Glomerular visceral epithelial cell (primary cell): ENCODE measurements at regions not wholly inside any gene's neighbourhood (a gene's known extent, or its start where the extent isn't known, plus 50 kb on each side); places are given as distances from the start of the nearest gene placed in this dataset.
A peak's percentile ranks its signal among the peaks of the same experiment; 100 is the strongest.

Source experiments
- DNase-seq: peaks from one replicate; pipeline ENCODE4 v3.0.0-alpha.2; 2016; ENCODE audit errors: extremely low spot score

DNA sequence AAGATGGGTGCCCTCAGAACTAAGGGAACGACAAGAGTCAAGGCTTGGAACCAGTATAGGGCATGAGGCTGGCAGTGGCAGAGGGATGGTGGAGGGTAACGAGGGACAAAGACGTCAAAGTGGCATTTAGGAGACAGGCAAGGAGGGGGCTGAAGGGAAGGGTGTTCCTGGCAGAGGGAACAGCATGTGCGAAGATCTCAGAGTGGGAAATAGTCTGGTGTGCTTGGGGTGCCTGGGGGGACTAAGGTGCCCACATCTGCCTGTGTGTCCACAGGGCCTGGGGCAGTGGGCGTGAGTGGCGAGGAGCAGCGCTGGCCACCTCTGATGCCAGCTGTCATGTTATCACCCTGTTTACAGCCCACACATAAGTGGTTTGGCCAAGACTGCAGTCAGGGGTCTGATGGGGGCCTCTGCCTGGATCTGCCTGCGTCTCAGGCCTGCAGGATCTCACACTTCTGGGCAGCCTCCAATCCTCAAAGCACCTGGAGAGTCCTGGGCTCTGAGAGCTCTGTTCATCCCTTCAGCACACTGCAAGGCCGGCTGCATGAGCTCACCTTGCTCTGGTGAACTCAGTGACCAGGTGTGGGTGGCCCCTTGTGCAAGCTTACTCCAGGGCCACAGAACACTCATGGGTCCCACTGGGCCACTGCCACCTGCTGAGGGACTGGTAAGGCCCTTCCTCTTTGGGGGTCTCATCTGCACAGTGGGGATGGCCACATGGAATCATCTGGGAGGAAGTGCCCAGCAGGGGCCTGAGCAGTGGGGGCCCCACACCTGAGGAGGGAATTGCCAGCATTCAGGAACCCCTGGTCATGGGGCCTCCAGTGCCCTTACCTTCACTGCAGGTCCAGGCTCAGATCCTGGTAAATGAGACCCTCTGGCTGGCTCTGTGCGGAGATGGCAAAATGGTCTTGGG is 89.7 kb upstream of the SHISAL1 start:
- no peak for DNase-seq

DNA sequence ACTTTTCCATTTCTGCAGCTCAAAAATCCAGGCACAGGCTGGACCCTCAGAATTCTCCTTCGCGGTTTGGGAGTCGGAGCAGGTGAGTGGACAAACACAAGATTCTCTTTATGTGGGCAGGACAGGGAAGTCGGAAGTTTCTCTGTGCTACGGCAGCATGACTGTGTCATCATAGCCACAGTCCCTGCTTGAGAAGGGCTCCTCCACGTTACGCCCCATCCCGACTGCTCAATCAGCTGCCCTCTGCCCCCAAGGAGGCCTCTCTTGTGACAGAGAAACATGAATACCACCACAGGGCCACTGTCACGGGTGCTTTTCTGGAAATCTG is 89.0 kb upstream of the SHISAL1 start:
- no peak for DNase-seq

- peak; percentile 33 for DNase-seq
Measured at GRCh38 chr22:44400763-44401060, 88.0 kb upstream of the SHISAL1 start.

GRCh38 chr22:44399906-44400762 is 87.4 kb upstream of the SHISAL1 start:
- no peak for DNase-seq

GRCh38 chr22:44398856-44399837 is 86.4 kb upstream of the SHISAL1 start:
- no peak for DNase-seq

DNA sequence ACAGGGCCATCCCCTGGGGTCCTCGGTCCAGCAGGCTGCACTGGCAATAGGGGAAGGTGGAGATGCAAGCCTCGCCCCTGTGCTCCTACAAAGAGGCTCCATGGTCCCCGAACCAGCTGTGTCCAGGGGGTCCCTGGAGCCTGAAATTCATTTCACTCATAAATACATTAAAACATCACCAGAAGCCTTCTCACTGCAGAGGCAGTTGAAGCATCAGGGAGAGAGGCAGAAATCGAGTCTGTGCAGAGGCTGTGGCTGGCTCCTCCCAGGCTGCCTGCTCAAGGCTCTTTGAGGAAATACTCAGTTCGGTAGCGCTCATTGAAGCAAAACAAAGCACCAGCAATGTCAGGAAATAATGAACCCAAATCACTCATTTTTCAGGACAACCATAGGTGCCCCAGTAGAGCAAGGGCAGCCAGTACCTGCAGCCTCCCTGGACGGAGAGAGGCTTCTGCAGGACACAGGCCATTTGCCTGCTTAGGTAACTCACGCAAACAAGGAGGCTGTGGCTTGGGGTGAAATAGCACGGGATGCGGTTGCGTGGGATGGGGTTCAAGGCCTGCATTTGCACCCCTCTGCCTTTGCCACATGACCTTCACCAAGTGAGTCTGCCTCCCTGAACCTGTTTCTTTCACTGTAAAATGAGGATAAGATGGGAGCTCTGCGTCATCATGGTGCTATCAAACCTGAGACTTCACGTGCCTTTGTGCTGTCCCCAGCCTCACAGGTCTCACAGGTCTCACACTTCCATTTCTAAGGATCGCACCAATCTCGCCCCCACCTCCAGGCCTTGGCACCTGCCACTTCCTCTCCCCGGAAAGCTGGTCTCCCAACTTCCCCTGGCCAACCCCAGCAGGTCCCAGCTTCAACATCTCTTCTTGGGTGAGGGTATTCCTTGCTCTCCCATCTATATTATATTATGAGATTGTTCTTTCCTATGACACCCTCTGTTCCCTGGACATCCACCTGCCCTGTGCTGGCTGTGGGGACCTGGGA is 84.3 kb upstream of the SHISAL1 start:
- DNase-seq = no peak

DNA sequence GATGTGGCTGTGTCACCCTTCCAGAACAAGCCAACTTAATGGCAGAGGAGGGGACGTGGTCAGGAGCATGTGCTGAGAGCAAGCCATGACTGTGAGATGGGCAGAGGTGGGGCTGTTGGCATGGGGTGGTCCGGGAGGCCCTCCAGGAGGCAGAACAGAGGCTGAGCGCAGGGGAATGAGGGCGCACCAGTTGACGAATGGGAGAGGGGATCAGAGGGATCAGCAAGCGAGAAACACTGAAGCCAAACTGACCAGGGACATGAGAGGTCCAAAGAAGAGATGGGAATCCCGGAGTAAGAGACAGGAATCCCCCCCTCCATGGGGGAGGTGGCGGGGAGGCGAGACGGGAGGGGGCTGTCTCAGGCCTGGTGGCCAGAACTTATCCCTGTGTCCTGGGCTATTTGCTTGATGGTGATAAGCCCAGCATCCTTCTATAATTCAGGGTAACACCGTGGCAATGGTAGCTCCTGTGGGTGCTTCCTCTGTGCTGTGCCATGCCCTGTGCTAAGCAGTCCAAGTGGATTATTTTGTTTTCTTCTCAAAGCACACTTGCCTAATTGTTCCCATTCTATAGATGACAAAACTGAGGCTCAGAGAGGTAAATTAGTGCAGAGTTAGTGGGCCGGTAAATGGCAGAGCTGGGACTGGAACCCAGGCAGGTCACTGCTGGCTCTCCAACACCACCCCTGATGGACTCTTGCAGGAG is 83.4 kb upstream of the SHISAL1 start:
- DNase-seq = no peak

DNA sequence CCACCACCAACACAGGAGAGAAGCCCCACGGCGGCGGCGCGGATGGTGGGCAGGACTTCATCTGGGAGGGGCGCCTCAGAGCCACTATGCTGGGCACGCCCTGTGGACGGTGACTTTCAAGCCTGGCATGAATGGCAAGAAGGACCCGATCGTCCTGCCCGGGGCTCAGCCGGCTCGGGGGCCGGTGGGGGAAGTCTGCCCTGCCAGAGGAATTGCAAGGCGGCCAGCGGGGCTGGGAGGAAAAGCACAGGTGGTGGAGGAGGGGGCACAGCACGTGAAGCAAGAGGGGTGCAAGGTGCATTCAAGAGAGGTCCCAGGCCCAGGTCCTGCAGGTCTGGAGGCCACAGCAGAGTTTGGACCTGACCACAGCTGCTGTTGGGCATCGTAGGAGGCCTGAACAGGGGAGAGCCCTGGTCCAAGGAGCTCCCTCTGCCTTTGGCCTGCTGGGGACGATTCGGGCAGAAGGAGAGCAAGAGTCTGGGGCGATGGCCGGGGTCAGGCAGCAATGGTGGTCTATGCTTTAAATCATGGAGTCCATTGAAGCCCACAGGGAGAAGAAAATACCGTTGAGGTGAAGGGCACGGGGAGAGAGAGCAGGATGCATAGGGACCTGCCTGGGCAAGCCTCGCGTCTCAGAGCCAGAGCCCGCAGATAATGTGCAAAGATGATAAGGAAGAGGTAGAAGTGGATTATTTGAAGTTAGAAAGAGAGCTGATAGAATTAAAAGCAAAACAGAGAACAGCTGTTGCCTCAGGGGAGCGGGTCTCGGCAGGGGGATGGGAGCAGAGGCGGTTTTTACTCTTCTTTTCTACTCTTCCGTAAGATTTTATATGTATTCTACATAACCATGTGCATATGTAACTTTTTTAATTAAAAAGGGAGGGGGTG is 82.6 kb upstream of the SHISAL1 start:
- no peak for DNase-seq

DNA sequence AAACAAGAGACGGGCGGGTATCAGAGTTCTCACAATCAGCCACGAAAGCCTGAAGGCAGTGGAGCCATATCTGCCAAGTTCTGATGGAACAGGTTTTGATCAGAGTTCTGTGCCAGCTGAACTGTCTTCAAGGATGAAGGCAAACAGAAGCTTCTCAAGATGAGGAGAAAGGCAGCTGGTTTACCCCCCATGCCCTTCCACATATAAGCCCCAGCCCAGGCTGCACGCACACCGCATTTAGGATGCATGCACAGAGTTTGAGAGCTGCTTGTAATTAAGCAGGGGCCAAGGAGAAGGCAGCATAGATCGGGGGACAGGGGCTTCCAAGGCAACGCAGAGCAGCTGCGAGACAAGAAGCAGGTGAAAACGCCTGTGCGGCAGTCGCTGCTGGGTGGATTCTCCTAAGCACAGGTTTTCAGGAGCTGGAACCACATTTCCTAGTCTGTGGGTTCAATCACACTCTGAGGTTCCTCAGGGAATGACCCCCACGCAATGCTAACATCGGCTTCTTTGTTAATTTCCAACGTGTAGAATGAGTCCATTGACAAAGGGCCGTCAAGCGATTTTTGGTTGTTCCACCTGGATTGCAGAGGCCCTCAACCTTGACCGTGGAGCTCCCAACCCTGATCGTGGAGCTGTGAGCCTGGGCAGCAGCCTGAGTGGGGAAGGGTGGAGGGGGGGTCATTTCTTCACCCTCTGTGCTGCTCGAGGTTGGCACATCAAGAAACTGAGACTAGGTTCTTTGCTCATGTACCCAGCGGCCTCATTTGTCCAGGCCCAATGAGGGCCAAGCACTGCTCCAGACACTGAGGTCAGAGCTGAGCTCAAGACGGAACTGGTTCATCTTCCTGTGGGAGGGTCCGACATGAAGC is 81.7 kb upstream of the SHISAL1 start:
- DNase-seq = no peak

DNA sequence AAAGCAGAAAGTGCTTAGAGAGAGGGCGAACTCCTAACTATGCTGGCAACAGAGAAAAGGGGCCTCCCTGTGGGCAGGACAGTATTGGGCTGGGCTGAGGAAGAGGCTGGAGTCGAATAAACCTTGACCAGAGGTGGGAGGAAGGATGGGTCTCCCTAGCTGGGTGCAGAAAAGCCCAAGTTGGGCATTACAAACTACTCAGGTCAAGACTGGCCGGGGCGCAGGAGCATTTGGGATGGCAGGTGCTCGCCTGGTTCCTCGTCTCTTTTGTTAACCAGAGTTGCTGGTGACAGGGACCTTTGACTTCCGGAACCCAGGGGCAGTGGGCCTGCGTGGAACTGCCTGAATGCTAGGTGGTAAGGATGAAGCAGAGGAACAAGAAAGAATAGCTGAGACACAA is 80.3 kb upstream of the SHISAL1 start:
- DNase-seq = no peak

- no peak for DNase-seq
Measured at GRCh38 chr22:44392446-44392921, 79.7 kb upstream of the SHISAL1 start.

- DNase-seq = no peak
Measured at GRCh38 chr22:44391481-44392445, 79.0 kb upstream of the SHISAL1 start.

DNA sequence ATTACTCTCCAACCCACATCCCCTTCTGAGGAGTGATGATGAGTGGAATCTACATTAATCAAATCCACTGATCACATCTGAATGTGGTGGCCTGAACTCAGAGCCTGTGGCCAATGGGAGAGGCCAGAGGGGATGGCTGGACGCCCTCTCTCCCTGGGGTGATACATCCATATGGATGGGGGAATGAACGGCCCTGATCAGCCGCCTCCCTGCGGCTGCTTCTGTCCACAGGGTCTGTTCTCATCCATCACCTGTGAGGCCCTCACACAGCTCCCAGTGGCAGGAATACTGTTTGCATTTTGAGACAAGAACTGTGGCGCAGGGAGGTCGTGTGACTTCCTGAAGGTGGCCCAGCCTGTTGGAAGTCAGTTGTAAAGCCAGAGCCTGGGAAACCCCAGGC is 78.3 kb upstream of the SHISAL1 start:
- no peak for DNase-seq

DNA sequence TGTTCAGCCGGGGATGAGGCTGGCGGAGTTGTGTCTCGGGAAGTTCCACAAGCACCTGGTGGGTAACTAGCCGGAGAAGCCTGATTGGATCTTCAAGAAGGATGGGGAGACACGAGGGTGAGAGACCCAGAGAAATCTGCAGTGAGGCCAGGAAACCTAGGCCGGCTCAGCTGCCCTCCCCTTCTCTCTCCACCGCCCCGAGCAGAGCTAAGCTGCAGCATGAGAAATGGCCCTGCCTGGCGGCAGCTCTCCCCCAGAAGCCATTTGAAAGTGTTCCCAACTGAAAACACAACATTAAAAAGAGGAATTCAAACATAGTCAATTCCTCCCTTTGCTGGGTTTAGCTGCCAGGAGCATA is 77.8 kb upstream of the SHISAL1 start:
- DNase-seq = no peak

GRCh38 chr22:44389926-44390612 is 77.3 kb upstream of the SHISAL1 start:
- no peak for DNase-seq

GRCh38 chr22:44389181-44389580 is 76.4 kb upstream of the SHISAL1 start:
- DNase-seq = no peak
